IPS-NIHi7 (cell line): ENCODE measurements at regions not wholly inside any gene's neighbourhood (a gene's known extent, or its start where the extent isn't known, plus 50 kb on each side); places are given as distances from the start of the nearest gene placed in this dataset.

Experiments
- DNase-seq: peaks from one replicate; pipeline ENCODE4 v3.0.0; 2012; ENCODE audit warnings: mixed read lengths; ENCODE audit errors: extremely low spot score

DNA sequence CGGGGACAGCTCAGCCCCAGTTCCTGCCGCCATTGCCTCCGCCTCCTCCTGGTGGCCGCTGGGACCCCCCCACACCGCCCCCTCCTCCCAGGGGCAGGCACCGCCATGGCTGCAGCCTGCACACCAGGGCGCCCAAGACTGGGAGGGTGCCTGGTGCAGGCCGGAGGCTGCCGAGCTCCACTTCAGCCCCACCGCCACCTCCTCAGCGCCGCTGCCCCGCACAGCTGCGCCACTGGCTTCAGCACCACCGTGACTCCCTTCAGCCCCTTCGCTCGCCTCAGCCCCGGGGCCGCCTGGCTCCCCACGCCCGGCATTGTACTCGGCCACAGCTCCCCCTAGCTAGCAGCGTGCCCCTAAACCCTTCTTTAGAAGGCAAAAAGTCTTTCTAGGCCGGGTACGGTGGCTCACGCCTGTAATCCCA lies 131.1 kb downstream of the CRYBB2 start:
- DNase-seq: no peak

DNA sequence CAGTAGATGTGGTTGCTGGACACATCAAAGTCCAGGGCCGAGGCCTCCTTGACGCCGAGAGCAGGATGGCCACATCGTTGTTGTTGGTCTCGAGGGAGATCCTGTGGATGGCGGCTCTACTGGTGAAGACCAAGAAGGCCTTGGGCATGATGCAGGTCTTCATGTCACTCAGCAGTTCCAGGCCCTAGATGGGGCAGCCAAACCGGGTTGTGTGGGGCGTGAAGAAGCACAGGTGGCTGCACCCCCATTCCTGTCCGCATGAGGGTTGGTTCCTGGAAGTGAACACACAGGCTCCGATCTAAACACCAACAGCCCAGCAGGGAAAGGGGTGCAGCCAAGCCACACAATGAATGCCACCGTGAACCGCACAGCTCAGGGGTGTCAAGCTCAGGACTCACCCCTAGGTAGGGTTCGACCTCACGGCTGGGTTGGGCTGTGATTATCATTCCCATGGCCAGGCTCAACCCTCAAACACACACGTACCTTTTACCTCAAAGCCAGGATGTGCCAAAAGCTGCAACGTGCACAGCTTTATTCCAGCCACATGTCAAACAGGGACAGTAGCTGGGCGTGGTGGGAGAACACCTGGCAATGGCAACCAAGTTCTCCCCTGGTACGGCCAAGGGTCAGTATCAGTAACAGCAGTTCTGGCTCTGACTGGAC lies 132.3 kb downstream of the CRYBB2 start:
- no peak for DNase-seq

DNA sequence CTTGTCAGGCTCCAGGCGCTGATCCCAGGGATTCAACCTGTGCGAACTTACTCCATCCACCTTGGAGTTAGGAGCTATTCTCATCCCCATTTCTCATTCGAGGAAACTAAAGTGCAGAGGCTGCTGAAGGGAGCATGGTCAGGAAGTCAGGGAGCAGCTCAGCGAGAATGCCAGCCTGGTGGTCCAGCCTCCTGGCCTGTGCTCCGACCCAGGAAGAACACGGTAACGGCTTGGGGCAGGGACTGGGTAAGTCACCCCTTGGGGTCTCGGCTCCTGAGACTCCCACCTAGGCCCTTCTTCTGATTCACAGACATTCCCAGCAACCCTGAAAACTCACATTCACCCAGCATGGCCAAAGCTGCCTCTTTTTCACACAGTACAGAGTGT lies 132.8 kb downstream of the CRYBB2 start:
- DNase-seq: no peak

DNA sequence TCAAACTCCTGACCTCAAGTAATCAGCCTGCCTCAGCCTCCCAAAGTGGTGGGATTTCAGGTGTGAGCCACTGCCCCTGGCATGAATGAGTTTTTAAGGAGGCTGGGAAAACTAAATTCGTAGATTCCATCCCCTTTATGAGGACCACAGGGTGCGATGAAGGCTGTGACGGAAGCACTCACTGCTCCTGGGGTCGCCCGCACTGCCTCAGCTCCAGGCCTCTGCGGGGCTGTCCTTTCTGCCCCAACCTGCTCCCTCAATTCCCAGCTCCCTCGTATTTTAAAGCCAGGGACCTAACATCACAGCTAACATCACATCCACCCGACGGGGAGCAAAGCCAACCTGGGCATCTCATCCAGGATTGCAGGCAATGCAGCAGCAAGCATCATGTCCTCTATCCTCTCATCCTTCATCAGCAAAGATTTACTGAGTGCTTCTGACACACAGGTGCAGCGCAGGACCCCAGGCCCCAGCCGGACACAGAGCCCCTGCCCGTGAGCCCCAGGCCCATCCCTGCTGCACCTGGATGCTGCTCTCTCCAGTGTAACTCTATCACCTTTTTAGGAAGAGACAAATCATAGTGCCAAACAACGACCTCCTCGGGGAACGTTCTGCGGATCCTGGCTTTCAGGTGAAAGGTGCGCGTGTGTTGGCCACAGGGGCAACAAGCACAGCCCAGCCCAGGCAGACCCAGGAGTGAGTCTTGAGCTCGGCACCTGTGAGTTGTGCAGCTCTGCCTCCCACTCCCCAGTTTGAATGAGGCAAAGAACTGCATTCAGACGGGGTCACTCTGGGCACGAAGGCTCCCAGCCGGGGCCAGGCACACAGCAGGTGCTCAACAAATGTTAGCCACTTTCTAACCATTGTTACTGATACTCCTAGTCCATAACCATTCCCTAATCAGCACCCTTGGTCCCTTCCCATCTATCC lies 134.3 kb downstream of the CRYBB2 start:
- DNase-seq: no peak

DNA sequence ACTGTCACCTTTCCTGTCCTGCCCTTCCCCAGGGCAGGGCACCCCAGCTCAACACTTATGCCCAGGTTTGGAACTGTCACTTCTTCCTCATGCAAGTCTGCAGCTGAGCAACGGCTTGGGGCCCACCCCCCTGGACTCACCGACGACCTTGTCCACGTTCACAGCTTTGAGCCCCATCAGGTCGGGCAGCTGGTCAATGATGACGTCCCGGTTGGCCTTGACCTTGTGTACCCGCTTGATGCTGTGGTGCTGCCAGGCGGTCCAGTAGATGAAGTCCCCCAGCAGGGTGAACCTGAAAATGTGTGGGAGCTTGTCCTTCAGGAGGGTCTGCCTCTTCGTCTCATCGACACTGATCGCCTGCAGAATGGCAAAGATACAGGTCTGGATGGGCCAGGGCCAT lies 135.0 kb downstream of the CRYBB2 start:
- no peak for DNase-seq

DNA sequence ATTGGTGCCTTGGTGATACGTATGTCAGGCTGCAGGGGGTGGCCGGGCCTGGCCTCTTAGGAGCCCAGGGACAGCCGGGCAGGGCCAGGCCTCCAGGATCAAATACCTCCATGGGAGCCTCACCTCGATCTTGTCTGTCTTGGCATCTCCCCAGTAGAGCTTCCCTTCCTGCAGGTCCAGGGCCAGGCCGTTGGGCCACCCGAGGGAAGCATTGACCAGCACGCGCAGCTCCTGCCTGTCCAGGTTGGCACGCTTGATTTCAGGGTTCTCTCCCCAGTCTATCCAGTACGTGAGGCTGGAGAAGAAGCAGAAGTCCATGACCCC lies 137.7 kb downstream of the CRYBB2 start:
- no peak for DNase-seq

DNA sequence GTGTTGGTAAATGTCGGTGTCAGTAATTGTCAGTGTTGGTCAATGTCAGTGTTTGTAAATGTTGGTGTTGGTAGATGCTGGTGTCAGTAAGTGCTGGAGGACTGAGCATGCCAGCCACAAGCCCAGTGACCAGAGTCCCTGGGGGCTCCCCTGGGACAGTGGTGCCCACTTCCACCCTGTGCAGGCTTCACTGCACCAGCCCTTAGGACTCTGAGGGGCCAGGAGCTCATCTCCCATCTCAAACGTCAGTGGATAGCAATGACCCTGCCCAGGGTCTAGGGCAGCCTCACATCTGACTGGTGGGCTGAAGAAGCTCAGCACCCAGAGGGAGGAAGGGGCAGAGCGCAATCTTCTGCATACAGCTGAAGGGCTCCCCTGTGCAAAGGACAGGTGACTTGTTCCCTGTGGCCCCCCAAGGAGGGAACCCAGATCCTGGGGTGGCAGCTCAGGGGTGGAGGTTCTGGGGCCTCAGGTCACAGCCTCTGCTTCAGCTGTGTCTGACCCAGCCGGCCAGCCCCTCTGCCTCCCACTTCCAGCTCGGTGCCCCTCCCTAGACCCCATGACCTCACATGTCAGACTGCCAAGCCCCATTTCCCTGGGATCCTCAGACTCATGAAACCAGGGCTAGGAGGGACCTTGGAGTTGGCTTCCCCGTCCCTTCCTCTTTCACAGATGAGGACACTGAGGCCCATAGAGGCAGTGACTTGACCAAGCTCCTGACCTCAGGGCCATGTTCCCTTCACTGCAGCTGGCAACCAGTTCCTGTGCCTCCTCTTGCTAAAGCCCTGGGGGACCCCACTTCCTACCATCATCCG lies 138.4 kb downstream of the CRYBB2 start:
- no peak for DNase-seq

DNA sequence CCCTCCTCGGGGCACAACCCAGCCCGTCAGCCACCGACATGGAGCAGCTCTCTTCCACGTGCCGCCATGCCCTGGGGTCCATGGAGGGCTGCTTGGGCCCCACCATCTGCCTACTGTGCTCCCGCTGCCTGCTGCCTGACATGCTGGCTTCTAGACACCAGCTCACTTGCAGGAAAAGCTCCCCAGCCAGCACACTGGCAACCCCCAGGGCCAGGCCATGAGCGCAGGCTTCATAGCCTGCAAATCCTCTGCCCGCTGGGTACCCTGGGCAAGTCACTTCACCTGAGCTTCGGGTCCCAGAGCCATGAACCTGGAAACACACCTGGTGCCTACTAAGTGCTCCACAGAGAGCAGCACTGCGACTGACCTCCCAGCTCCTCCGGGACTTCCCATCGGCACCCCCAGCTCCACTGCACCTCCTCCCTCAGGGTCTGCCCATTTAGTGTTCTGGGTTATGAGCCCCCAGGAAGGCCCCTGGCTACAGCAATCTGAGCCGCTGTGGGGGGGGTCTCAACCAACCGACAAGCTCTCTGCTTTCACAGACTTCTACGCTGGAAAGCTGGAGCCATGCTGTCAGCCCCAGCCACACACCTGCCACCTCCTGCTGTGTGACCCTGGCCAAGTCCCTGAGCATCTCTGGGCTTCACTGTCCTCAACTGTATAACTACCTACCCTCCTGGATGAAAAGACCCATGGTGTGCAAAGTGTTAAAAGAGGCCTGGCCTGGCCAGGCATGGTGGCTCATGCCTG lies 139.2 kb downstream of the CRYBB2 start:
- DNase-seq: no peak

DNA sequence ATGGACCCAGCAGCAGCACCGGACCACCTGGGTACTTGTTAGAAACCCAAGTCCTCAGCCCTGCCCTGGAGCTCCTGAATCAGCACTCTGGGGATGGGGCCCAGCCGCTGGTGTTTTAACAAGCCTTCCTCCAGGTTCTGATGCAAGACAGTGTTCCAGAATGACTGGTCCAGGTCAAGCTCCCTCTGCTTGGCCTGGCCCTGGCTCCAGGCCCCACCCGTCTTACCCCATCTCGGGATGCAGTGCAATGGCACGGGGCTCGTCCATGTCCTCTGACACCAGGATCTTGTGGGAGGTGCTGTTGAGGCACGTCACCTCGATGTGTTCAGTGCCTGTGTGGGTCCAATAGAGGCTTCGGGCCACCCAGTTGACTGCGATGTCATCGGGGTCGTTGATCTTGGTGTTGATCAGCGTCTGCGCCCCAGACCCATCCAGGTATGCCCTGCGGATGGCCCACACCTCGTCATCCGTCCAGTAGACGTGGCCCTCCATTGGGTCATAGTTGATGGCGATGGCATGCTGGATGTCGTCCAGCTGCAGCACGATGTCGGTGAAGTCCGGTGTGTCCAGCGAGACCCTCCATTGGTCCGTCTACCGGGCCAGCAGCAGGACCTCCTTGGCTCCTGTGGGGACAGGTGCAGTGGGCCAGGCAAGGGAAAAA lies 140.3 kb downstream of the CRYBB2 start:
- no peak for DNase-seq

DNA sequence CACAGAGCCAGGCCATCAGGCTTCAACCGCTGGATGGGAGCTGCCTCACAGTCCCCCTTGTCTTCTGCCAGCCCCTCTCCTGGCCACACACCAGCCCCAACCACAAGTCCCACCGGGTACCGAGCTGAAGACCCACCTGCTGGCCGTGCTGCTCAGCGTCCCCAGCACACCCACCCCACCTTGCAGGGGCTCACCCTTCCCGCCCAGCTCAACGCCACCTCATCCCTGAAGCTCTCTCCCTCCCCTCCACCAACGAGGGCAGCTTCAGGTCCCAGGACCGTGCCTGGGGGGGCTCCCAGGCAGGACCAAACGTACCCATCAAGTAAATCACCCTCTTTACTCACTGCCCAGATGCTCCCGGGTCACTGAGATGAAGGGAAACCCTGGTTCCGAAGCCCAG lies 141.0 kb downstream of the CRYBB2 start:
- no peak for DNase-seq

DNA sequence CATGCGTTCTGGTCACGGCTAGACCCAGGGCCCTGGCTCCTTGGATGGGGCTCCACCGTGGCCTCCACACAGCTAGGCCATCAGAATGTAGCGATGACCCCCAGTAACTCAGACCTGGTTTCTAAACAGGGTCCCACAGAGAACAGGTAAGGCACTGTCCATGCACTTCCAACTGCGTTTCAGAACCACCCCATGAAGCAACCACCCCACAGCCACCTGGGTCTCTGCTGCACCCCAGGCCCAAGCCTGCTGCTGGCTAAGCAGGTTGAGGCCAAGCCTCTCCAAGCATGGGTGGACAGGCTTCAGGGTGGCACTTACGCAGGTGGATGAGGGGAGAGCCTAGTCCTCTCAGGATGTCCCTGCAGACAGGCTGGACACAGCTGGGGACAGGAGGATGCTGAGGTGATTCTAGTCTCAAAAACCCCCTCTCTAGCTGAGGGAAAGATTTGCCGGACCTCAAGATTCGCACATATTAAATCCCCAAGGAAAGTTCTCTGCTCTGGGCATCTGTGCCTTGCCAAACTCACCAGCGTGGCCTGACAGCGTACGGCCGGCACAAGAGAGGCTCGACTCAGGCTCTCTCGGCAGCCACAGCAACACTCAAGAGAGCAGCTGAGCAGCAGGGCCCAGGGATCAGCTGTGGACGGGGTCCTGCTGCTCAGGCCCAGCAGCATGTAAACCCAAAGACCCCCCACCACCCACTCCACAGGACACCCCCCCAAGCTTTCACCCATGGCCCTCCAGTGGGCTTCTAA lies 141.6 kb downstream of the CRYBB2 start:
- DNase-seq: no peak

DNA sequence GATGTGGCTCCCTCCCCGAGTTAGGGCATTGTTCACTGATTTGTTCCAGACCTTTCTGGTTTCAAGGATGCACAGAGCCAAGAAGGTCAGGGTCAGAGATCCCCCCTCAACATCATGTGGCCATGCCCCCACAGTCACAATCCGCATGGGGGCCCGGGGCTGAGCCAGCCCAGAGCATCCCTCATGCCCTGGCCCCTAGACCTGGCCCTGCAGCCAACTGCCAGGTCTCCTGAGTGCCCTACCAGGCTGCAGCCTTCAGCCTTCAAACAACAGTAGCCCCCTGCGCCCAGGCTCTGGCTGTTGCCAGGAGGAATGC lies 142.4 kb downstream of the CRYBB2 start:
- DNase-seq: no peak

DNA sequence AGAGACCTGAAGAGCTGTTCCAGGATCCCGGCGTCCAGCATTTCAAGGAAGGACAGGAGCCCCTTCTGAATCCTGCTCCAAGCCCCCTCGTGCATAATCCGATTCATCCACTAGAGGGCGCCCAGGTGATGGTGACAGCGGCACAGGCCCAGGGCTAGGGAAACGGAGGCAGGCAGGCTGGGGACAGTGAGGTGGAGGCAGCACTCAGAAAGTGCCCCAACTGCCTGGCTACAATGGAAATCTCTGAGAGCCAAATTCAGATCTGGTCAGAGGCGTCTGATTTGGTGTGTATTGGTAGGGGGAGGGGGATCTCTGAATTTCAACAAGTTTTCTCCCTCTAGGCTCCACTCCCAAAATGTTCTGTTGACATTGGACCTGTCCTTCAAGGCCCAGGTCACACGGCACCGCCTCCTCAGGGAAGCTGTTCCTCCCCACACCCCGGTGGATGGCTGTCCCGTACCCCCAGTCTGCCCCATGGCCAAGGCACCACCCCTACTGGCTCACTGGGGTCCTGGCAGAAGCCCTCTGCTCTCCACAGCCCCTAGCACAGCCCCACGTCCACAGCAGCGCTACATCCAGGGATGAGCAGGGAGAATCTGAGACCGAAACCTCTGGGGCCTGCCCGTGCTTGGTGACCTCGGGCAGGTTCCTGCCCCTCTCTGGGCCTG lies 142.9 kb downstream of the CRYBB2 start:
- DNase-seq: peak; percentile 95

DNA sequence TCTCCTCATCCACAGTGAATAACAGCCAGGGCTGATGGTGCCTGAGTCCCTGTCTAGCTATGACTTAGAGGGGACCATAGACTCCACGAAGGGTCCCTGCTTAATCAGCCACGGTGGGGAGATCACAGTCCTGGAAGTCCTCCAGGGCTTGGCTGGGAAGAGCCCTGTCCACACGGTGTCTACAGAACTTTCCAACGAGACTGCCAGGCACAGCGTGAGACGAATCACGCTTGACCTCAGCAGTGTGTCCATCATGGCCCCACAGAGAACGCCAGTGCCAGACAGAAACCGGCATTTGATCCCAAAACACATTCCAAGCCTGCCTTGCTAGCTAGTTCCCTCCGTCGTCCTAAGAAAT lies 143.4 kb downstream of the CRYBB2 start:
- DNase-seq: no peak

DNA sequence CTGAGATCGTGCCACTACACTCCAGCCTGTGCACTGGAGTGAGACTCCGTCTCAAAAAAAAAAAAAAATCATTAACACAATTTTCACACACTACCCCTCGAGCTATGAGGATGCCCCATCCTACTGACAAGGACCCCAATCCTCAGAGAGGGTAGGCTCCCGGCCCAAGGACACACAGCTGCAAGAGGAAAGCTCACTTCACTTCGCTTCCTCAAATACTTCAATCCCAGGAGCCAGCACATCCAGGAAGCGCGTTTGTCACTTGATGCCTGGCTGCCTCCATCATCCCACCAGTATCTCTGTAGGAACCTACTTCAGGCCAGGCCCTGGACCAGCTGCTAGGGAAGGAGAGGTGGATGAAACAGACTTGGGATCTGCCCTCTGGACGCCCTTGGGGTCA lies 144.0 kb downstream of the CRYBB2 start:
- no peak for DNase-seq

DNA sequence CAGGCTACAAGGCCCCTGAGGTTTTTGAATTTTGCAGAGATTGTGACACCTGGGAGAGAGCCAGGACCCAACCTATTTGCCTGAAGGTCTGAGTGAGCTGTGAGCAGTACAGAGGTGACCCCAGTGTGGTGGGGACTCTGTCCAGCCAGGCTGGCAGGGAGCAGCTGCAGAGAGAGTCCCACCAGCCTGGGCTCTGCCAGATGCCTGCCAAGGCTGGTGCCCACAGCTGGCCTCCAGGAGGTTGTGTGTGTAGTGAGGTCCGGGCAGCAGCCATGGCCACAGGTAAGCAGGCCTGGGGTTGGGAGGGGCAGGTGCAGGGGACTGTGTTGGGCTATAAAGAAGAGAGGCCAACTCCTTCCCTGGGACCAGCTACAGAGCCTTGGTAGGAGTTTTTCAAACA lies 144.8 kb downstream of the CRYBB2 start:
- DNase-seq: no peak

DNA sequence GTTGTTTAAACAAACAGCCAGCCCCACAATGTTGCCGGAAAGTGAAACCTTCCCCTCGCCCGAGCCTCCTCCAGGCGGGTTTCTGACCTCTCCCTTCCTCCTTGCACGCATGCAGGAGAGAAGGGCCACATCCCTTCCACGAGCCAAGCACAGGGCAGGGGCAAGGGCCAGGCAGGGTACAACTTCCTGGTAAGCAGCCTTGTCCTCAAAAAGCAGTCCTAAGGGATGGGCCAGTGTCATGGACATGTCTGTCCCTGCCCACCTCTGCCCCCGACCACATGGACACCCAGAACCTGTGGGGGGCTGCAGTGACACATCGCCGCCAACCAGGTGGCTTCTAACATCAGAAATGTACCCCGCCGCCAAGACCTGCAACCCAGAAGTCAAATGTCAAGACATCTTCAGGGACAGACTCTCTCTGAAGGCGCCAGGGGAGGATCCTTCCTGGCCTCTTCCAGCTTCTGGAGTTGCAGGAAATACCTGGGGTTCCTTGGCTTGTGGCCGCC lies 145.3 kb downstream of the CRYBB2 start:
- no peak for DNase-seq

DNA sequence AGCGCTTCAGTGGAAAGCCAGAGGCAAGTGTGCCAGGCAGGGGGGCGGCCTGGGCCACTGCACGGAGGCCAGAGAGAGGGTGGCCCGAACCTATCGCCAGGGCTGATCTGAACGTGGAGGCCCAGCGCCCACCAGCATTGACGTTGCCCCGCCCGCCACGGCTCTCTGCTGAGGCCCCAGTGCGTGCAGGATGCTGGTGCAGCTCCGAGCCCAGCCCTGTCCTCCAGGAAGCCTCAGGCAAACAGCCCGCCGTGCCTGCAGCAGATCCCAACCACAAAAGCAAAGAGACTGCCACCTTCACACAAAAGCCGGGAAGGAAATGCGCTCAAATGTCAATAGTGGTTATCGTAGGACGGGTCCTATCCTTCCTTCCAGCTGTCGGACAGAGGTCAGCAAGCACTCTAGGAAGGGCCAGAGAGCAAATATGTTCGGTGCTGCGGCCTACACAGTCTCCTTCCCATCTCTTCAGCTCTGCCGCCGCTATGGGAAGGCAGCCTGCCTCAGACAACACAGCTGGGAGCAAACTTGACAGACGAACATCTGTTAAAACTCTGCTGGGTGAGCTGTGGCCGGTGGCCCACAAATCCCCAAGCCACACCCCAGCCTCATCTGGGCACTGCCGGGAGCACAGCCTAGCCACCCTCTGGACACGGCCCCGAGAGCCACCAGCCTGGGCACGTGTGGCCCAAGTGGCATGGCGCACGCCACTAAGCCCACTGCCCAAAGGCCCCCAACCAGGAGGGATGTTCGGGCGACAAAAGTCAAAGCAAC lies 146.2 kb downstream of the CRYBB2 start:
- no peak for DNase-seq

DNA sequence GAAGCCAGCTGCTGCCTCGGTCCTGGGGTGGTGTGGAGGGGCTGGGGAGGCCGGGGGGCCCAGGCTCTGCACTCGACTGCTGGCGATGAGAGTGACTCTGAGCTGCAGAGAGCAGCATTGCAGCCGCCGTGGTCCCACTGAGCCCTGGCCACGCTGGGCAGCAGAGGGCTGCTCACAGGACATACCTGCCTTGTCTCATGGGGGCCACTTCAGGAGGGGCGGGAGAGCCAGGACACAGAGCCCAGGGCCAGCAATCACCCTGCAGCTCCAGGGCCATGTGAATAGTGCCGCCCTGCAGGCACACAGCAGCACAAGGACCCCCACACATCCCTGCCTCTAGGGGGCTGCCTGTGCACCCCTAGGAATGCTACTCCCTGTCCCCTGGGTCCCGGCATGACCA lies 147.0 kb downstream of the CRYBB2 start:
- DNase-seq: no peak
